ENCODE measurements at regions not wholly inside any gene's neighbourhood (a gene's known extent, or its start where the extent isn't known, plus 50 kb on each side); places are given as distances from the start of the nearest gene placed in this dataset.

DNA sequence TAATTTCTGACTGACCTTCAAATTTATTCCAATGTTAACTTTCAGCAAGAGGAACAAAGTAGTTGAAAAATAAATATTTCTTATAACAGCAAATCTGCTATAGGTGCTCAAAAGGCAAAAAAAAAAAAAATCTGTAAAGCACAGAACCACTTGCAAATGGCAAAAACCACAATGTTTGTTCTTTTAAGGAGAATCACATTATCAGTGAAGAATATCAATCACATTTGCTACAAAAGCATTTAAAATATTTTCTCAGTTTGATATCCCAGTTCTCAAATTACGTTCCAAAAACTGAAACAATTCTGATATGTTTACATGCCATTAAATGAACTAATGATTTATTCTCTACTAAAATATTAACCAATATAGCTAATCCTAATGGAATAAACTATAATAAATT, 163.3 kb downstream of the METTL4 start:
- H2AFZ ChIP-seq (ENCODE audit: insufficient read depth, low read length, poor library complexity) = no peak overlapping the region
- H3K79me1 ChIP-seq (ENCODE audit: low read length) = no peaks in the 10 kb centered on the region
- H3K23ac ChIP-seq (ENCODE audit: low read length) = no peak overlapping the region
- no peak overlapping the region for H4K12ac ChIP-seq (ENCODE audit: low read depth, low read length)
- no peak overlapping the region for H3K27ac ChIP-seq (ENCODE audit: low read depth, low read length)
- H3K9me3 ChIP-seq (ENCODE audit: insufficient read depth, low read depth, low read length) = no peaks in the 10 kb centered on the region
- H3K36me3 ChIP-seq (ENCODE audit: control insufficient read depth in 1 of 2, insufficient read depth in 2 of 2, low read length in 2 of 2) = no peaks in the 10 kb centered on the region
- no peak overlapping the region for H2BK5ac ChIP-seq (ENCODE audit: low read depth, low read length, poor library complexity)
- no peak overlapping the region for H4K8ac ChIP-seq (ENCODE audit: low read depth, low read length)
- no peak overlapping the region for H2BK120ac ChIP-seq (ENCODE audit: insufficient read depth, low read length, poor library complexity)
- WGBS (ENCODE audit: extremely low coverage, insufficient coverage, insufficient read length) = no CpG with 5 or more reads among the region's 1 CpG
- no peak overlapping the region for H3K4me3 ChIP-seq (ENCODE audit: low read depth, low read length)
- H3K9ac ChIP-seq (ENCODE audit: low read length) = no peak overlapping the region
- H3K4me2 ChIP-seq (ENCODE audit: low read length) = no peak overlapping the region
- no peak overlapping the region for H3K14ac ChIP-seq (ENCODE audit: low read length)
- no peaks in the 10 kb centered on the region for H3K79me2 ChIP-seq (ENCODE audit: control insufficient read depth, insufficient read depth, low read length, poor library complexity)
- H2AK5ac ChIP-seq (ENCODE audit: low read length) = no peak overlapping the region
- no peak overlapping the region for H4K91ac ChIP-seq (ENCODE audit: low read depth, low read length)
- H3K4ac ChIP-seq (ENCODE audit: low read depth, low read length) = no peak overlapping the region
- no peak for DNase-seq
- H3K18ac ChIP-seq (ENCODE audit: low read length) = no peak overlapping the region
- H2BK12ac ChIP-seq (ENCODE audit: low read length) = no peak overlapping the region
- H3K27me3 ChIP-seq (ENCODE audit: insufficient read depth, low read length) = no peaks in the 10 kb centered on the region
- no peaks in the 10 kb centered on the region for H3K4me1 ChIP-seq (ENCODE audit: control insufficient read depth in 1 of 2, insufficient read depth in 2 of 2, low read length in 2 of 2)

DNA sequence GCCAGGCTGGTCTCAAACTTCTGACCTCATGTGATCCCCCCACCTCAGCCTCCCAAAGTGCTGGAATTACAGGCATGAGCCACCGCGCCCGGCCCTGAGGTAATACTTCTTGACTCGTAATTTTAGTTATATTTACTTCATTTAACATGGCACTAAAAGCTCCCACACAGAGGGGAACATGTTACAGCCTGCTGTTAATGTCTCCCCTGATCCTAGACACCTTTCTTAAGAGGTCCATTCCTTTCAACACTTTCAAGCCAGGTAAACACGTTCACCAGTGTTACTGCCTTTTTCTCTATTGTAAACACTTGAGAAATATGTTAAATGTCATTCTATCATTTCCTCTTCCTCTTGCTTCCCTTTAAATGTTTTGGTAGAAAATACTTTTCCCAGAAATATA, 161.4 kb downstream of the METTL4 start:
- Histone ChIP-seq H2AK5ac (ENCODE audit: low read length) (no peak overlapping the region), H2BK12ac (ENCODE audit: low read length) (no peak overlapping the region), H3K4ac (ENCODE audit: low read depth, low read length) (no peak overlapping the region), H3K27ac (ENCODE audit: low read depth, low read length) (no peak overlapping the region), H3K79me2 (ENCODE audit: control insufficient read depth, insufficient read depth, low read length, poor library complexity) (no peaks in the 10 kb centered on the region), H3K4me3 (ENCODE audit: low read depth, low read length) (no peak overlapping the region), H3K4me2 (ENCODE audit: low read length) (no peak overlapping the region), H3K9ac (ENCODE audit: low read length) (no peak overlapping the region), H3K36me3 (ENCODE audit: control insufficient read depth in 1 of 2, insufficient read depth in 2 of 2, low read length in 2 of 2) (no peaks in the 10 kb centered on the region), H4K8ac (ENCODE audit: low read depth, low read length) (no peak overlapping the region), H4K91ac (ENCODE audit: low read depth, low read length) (no peak overlapping the region), H4K12ac (ENCODE audit: low read depth, low read length) (no peak overlapping the region), H3K4me1 (ENCODE audit: control insufficient read depth in 1 of 2, insufficient read depth in 2 of 2, low read length in 2 of 2) (no peaks in the 10 kb centered on the region), H3K27me3 (ENCODE audit: insufficient read depth, low read length) (no peaks in the 10 kb centered on the region), H3K79me1 (ENCODE audit: low read length) (no peaks in the 10 kb centered on the region), H2BK5ac (ENCODE audit: low read depth, low read length, poor library complexity) (no peak overlapping the region), H3K9me3 (ENCODE audit: insufficient read depth, low read depth, low read length) (no peaks in the 10 kb centered on the region), H2BK120ac (ENCODE audit: insufficient read depth, low read length, poor library complexity) (no peak overlapping the region), H3K14ac (ENCODE audit: low read length) (no peak overlapping the region), H3K23ac (ENCODE audit: low read length) (no peak overlapping the region), H2AFZ (ENCODE audit: insufficient read depth, low read length, poor library complexity) (no peak overlapping the region), H3K18ac (ENCODE audit: low read length) (no peak overlapping the region)
- no peak for DNase-seq
- no CpG with 5 or more reads among the region's 5 CpGs for WGBS (ENCODE audit: extremely low coverage, insufficient coverage, insufficient read length)

DNA sequence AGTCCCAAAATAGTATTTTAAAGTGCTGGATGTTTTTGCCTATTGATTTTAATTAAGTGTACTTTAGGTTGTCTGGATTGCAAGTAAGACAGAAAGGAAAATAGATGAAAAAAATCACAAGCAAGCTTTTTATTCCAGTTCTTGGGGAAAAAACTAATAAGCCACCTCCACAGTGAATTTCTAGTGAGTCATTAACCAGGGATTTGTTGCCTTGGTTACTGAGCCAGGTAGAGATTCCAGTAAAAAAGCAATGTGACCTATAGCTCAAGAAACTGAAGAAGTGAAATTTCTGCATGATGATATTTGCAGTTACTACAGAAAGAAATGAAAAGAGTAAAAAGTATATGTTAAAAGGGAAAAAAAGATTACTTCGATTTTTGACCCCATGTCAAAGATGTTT, 160.6 kb downstream of the METTL4 start:
- Histone ChIP-seq H3K79me1 (ENCODE audit: low read length) (no peaks in the 10 kb centered on the region), H2AK5ac (ENCODE audit: low read length) (no peak overlapping the region), H3K4ac (ENCODE audit: low read depth, low read length) (no peak overlapping the region), H3K27ac (ENCODE audit: low read depth, low read length) (no peak overlapping the region), H4K8ac (ENCODE audit: low read depth, low read length) (no peak overlapping the region), H4K12ac (ENCODE audit: low read depth, low read length) (no peak overlapping the region), H3K18ac (ENCODE audit: low read length) (no peak overlapping the region), H4K91ac (ENCODE audit: low read depth, low read length) (no peak overlapping the region), H2BK5ac (ENCODE audit: low read depth, low read length, poor library complexity) (no peak overlapping the region), H3K4me1 (ENCODE audit: control insufficient read depth in 1 of 2, insufficient read depth in 2 of 2, low read length in 2 of 2) (no peaks in the 10 kb centered on the region), H3K14ac (ENCODE audit: low read length) (no peak overlapping the region), H3K4me3 (ENCODE audit: low read depth, low read length) (no peak overlapping the region), H2AFZ (ENCODE audit: insufficient read depth, low read length, poor library complexity) (no peak overlapping the region), H3K36me3 (ENCODE audit: control insufficient read depth in 1 of 2, insufficient read depth in 2 of 2, low read length in 2 of 2) (no peaks in the 10 kb centered on the region), H2BK120ac (ENCODE audit: insufficient read depth, low read length, poor library complexity) (no peak overlapping the region), H3K23ac (ENCODE audit: low read length) (no peak overlapping the region), H3K9me3 (ENCODE audit: insufficient read depth, low read depth, low read length) (no peaks in the 10 kb centered on the region), H2BK12ac (ENCODE audit: low read length) (no peak overlapping the region), H3K27me3 (ENCODE audit: insufficient read depth, low read length) (no peaks in the 10 kb centered on the region), H3K79me2 (ENCODE audit: control insufficient read depth, insufficient read depth, low read length, poor library complexity) (no peaks in the 10 kb centered on the region), H3K4me2 (ENCODE audit: low read length) (no peak overlapping the region), H3K9ac (ENCODE audit: low read length) (no peak overlapping the region)
- WGBS (ENCODE audit: extremely low coverage, insufficient coverage, insufficient read length) = no CpG with 5 or more reads among the region's 1 CpG
- DNase-seq = peak; percentile 10 to 66

DNA sequence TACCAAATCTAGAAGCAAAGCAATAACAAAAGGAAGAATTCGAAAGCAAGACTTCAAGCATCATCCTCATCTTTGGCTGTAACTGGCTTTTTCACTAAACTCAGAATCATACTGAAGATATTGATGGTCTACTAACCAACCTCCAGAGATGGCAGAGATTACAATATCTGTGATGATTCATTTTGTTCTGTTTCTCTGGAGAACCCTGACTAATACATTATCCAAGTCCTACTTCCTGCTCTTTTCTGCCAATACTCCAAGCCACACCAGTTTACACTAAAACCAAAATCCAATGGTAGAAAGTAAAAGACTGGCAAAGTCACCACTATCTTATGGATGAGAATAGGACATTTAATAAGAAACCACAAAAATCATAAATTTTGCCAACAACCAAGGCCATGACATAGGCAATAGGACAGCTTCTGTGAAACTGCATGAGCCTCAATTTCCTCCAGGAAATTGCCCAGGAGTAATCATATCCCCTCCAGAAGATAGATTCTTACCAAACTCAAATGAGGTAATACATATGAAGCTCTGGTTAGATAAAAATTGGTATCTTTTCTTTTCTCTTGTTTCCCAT, 159.8 kb downstream of the METTL4 start:
- no peak overlapping the region for H2BK12ac ChIP-seq (ENCODE audit: low read length)
- H4K12ac ChIP-seq (ENCODE audit: low read depth, low read length) = no peak overlapping the region
- no CpG with 5 or more reads among the region's 1 CpG for WGBS (ENCODE audit: extremely low coverage, insufficient coverage, insufficient read length)

More for the DNA sequence above, 159.8 kb downstream of the METTL4 start:
- no peak overlapping the region for H2BK120ac ChIP-seq (ENCODE audit: insufficient read depth, low read length, poor library complexity)
- H3K4me2 ChIP-seq (ENCODE audit: low read length) = no peak overlapping the region
- no peak overlapping the region for H2AK5ac ChIP-seq (ENCODE audit: low read length)
- H3K4me1 ChIP-seq (ENCODE audit: control insufficient read depth in 1 of 2, insufficient read depth in 2 of 2, low read length in 2 of 2) = no peaks in the 10 kb centered on the region
- H3K23ac ChIP-seq (ENCODE audit: low read length) = no peak overlapping the region
- no peak overlapping the region for H4K8ac ChIP-seq (ENCODE audit: low read depth, low read length)
- H2AFZ ChIP-seq (ENCODE audit: insufficient read depth, low read length, poor library complexity) = no peak overlapping the region
- H3K9ac ChIP-seq (ENCODE audit: low read length) = no peak overlapping the region
- H4K91ac ChIP-seq (ENCODE audit: low read depth, low read length) = no peak overlapping the region
- H3K4ac ChIP-seq (ENCODE audit: low read depth, low read length) = no peak overlapping the region
- no peaks in the 10 kb centered on the region for H3K9me3 ChIP-seq (ENCODE audit: insufficient read depth, low read depth, low read length)
- no peaks in the 10 kb centered on the region for H3K36me3 ChIP-seq (ENCODE audit: control insufficient read depth in 1 of 2, insufficient read depth in 2 of 2, low read length in 2 of 2)
- H3K4me3 ChIP-seq (ENCODE audit: low read depth, low read length) = no peak overlapping the region
- no peaks in the 10 kb centered on the region for H3K79me2 ChIP-seq (ENCODE audit: control insufficient read depth, insufficient read depth, low read length, poor library complexity)
- no peaks in the 10 kb centered on the region for H3K79me1 ChIP-seq (ENCODE audit: low read length)
- no peaks in the 10 kb centered on the region for H3K27me3 ChIP-seq (ENCODE audit: insufficient read depth, low read length)
- DNase-seq = peak in 1 of 2 donors; percentile 30
- H3K14ac ChIP-seq (ENCODE audit: low read length) = no peak overlapping the region
- H2BK5ac ChIP-seq (ENCODE audit: low read depth, low read length, poor library complexity) = no peak overlapping the region
- no peak overlapping the region for H3K18ac ChIP-seq (ENCODE audit: low read length)
- no peak overlapping the region for H3K27ac ChIP-seq (ENCODE audit: low read depth, low read length)

All from trophoblast cell (in vitro differentiated cells and primary cell).